ENCODE measurements at regions not wholly inside any gene's neighbourhood (a gene's known extent, or its start where the extent isn't known, plus 50 kb on each side); places are given as distances from the start of the nearest gene placed in this dataset.

- TF ChIP-seq ZNF639 (tag by site-specific recombination; IDR thresholded peaks at IDR 0.05) (no peak), CTCF (tag by site-specific recombination; IDR thresholded peaks at IDR 0.05) (no peak)
Observed at GRCh38 chr13:109380457-109380856, 405.9 kb downstream of the IRS2 start.
